ENCODE measurements at regions not wholly inside any gene's neighbourhood (a gene's known extent, or its start where the extent isn't known, plus 50 kb on each side); places are given as distances from the start of the nearest gene placed in this dataset.

DNA sequence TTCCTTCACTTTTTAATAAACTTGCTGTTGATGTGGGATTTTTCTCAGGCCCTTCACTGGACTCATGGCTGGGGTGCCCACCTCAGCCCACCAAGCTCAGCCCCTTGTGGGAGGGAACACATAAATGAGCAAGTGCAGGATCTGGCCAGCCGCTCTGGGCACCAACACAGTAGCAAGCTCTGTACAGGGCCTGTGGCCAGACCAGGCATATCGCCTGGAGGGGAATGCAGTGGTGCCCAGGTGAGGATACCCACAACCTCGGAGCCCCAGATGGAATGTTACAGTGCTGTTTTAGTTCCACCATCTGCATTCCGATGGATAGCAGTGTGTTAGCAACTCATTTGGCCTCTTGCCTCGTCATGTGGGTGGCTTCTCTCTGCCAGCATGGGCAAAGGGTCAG lies 234.6 kb downstream of the PPP1R3A start:
- Histone ChIP-seq H3K4me2 (no peak overlapping the region), H3K9me3 (ENCODE audit: low read depth) (no peaks in the 10 kb centered on the region), H3K9me2 (replicated peaks; ENCODE audit: insufficient read depth) (no peaks in the 10 kb centered on the region), H3K36me3 (replicated peaks; ENCODE audit: insufficient read depth, low read depth) (no peaks in the 10 kb centered on the region), H3K4me1 (ENCODE audit: insufficient read depth) (no peaks in the 10 kb centered on the region), H3K79me2 (no peaks in the 10 kb centered on the region), H3K27ac (no peak overlapping the region), H3K27me3 (no peaks in the 10 kb centered on the region), H2AFZ (no peak overlapping the region), H3K4me3 (no peak overlapping the region), H4K20me1 (ENCODE audit: insufficient read depth, poor library complexity, severe bottlenecking) (no peaks in the 10 kb centered on the region)
- TF ChIP-seq EZH2 (IDR thresholded peaks at IDR 0.05; ENCODE audit: borderline replicate concordance) = no peak
- no peak for TF ChIP-seq CTCF (IDR thresholded peaks at IDR 0.05; ENCODE audit: poor library complexity)
- no peak for TF ChIP-seq EZH2phosphoT487 (IDR thresholded peaks at IDR 0.05; ENCODE audit: low read depth, severe bottlenecking, unreplicated experiment)
- DNase-seq (ENCODE audit: low spot score) = no peak
- 71% methylated on average over 5 of the region's 5 CpGs for WGBS (ENCODE audit: low lambda C conversion rate, missing lambda C conversion rate)

GRCh38 chr7:113677811-113678210 lies 241.0 kb downstream of the PPP1R3A start:
- no peak overlapping the region for H3K4me3 ChIP-seq
- H3K4me2 ChIP-seq = no peak overlapping the region
- H3K36me3 ChIP-seq (replicated peaks; ENCODE audit: insufficient read depth, low read depth) = no peaks in the 10 kb centered on the region
- H3K4me1 ChIP-seq (ENCODE audit: insufficient read depth) = no peaks in the 10 kb centered on the region
- H2AFZ ChIP-seq = no peak overlapping the region
- H3K9me2 ChIP-seq (replicated peaks; ENCODE audit: insufficient read depth) = no peaks in the 10 kb centered on the region
- TF ChIP-seq CTCF (IDR thresholded peaks at IDR 0.05; ENCODE audit: poor library complexity) (no peak), EZH2phosphoT487 (IDR thresholded peaks at IDR 0.05; ENCODE audit: low read depth, severe bottlenecking, unreplicated experiment) (no peak), EZH2 (IDR thresholded peaks at IDR 0.05; ENCODE audit: borderline replicate concordance) (no peak)
- no peak overlapping the region for H3K27ac ChIP-seq
- WGBS (ENCODE audit: low lambda C conversion rate, missing lambda C conversion rate) = 65% methylated on average over 3 of the region's 3 CpGs
- H3K79me2 ChIP-seq = no peaks in the 10 kb centered on the region
- no peaks in the 10 kb centered on the region for H3K27me3 ChIP-seq
- no peaks in the 10 kb centered on the region for H4K20me1 ChIP-seq (ENCODE audit: insufficient read depth, poor library complexity, severe bottlenecking)
- DNase-seq (ENCODE audit: low spot score) = no peak
- no peaks in the 10 kb centered on the region for H3K9me3 ChIP-seq (ENCODE audit: low read depth)

DNA sequence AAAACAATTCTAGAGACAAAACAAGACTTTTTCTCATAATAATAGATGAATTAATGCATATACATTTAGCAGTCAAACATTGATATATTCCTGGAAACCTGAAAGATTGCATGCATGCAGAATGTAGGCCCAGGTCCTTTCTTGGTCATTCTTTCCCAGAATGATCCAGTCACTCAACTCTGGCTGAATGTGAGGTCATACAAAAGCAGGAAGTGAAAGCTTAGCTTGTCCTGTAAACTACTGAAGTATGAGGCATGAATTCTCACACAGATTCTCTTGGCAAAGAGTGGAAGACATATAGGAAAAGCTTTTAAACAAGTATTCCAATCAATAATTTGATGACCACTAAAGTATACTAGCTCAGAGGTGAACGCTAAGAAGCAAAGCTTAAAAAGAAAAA lies 253.9 kb downstream of the PPP1R3A start:
- H4K20me1 ChIP-seq (ENCODE audit: insufficient read depth, poor library complexity, severe bottlenecking) = no peaks in the 10 kb centered on the region
- no peak for TF ChIP-seq CTCF (IDR thresholded peaks at IDR 0.05; ENCODE audit: poor library complexity)
- TF ChIP-seq EZH2phosphoT487 (IDR thresholded peaks at IDR 0.05; ENCODE audit: low read depth, severe bottlenecking, unreplicated experiment) = no peak
- no peak for TF ChIP-seq EZH2 (IDR thresholded peaks at IDR 0.05; ENCODE audit: borderline replicate concordance)
- H3K79me2 ChIP-seq = no peaks in the 10 kb centered on the region
- no peaks in the 10 kb centered on the region for H3K9me2 ChIP-seq (replicated peaks; ENCODE audit: insufficient read depth)
- H3K36me3 ChIP-seq (replicated peaks; ENCODE audit: insufficient read depth, low read depth) = no peaks in the 10 kb centered on the region
- no peak for DNase-seq (ENCODE audit: low spot score)
- 89% methylated on average over 1 of the region's 1 CpG for WGBS (ENCODE audit: low lambda C conversion rate, missing lambda C conversion rate)
- no peak overlapping the region for H3K4me2 ChIP-seq
- no peak overlapping the region for H3K4me3 ChIP-seq
- H2AFZ ChIP-seq = no peak overlapping the region
- H3K9me3 ChIP-seq (ENCODE audit: low read depth) = peaks cover 9% of the 10 kb centered on the region
- no peak overlapping the region for H3K27ac ChIP-seq
- no peaks in the 10 kb centered on the region for H3K27me3 ChIP-seq
- no peaks in the 10 kb centered on the region for H3K4me1 ChIP-seq (ENCODE audit: insufficient read depth)

DNA sequence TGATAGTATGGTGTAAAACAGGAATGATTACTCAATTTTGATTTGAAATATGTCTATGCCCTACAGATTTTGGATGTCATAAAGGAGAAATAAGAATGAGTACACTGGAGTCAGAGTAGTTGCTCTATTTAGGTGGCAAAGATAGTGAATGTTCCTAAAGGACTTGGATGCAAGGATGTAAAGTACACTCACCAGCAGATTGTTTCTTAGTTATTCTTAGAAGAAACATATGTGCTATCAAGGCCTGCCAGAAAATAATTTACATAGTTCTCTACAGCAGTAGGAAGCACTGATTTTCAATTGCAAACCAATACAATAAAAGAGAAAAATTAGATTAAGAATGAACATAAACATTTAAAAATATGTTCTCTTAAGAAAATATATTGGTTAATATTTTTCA lies 259.4 kb downstream of the PPP1R3A start:
- DNase-seq (ENCODE audit: low spot score) = no peak
- H3K9me3 ChIP-seq (ENCODE audit: low read depth) = peaks cover 7% of the 10 kb centered on the region
- no peak for TF ChIP-seq CTCF (IDR thresholded peaks at IDR 0.05; ENCODE audit: poor library complexity)
- no peak overlapping the region for H3K4me2 ChIP-seq
- H3K4me1 ChIP-seq (ENCODE audit: insufficient read depth) = no peaks in the 10 kb centered on the region
- H3K27me3 ChIP-seq = no peaks in the 10 kb centered on the region
- no peak overlapping the region for H2AFZ ChIP-seq
- no peaks in the 10 kb centered on the region for H3K36me3 ChIP-seq (replicated peaks; ENCODE audit: insufficient read depth, low read depth)
- H4K20me1 ChIP-seq (ENCODE audit: insufficient read depth, poor library complexity, severe bottlenecking) = no peaks in the 10 kb centered on the region
- H3K4me3 ChIP-seq = no peak overlapping the region
- H3K9me2 ChIP-seq (replicated peaks; ENCODE audit: insufficient read depth) = no peaks in the 10 kb centered on the region
- no peak overlapping the region for H3K27ac ChIP-seq
- H3K79me2 ChIP-seq = no peaks in the 10 kb centered on the region
